Esophagus squamous epithelium (tissue), 5 donors: ENCODE measurements at regions not wholly inside any gene's neighbourhood (a gene's known extent, or its start where the extent isn't known, plus 50 kb on each side); places are given as distances from the start of the nearest gene placed in this dataset.

Source experiments
- DNase-seq: peaks from one replicate; lab custom pipeline; 2025; lab: John Stamatoyannopoulos, UW
- H3K27ac ChIP-seq, 4 donors: fragments of 200-600 bp; sonication (generic); one replicate each; pipeline ENCODE4 v1.5.1; 2016 to 2019; ENCODE audit warnings: mild to moderate bottlenecking in 1 of 4
- H3K27me3 ChIP-seq, 4 donors: fragments of 200-600 bp; sonication (generic); 1 replicate in 3 of 4; 2 replicates in 1 of 4; pipeline versions ENCODE4 v1.5.1 to v1.6.0; 2017 to 2021; ENCODE audit warnings: antibody characterized with exemption in 1 of 4
- H3K36me3 ChIP-seq, 3 donors: fragments of 200-600 bp; sonication (generic); one replicate each; pipeline ENCODE4 v1.5.1; 2016 to 2019
- H3K4me1 ChIP-seq, 3 donors: fragments of 200-600 bp; sonication (generic); one replicate each; pipeline ENCODE4 v1.5.1; 2017 to 2019
- H3K4me3 ChIP-seq, 4 donors: fragments of 200-600 bp; sonication (generic); 1 replicate in 3 of 4; 2 replicates in 1 of 4; pipeline ENCODE4 v1.5.1; 2016 to 2019; ENCODE audit warnings: mild to moderate bottlenecking in 2 of 4, moderate library complexity in 1 of 4
- H3K9me3 ChIP-seq, 3 donors: fragments of 200-600 bp; sonication (generic); one replicate each; pipeline ENCODE4 v1.5.1; 2016 to 2019
- POLR2A ChIP-seq, 4 donors: fragments of 450-650 bp; IDR thresholded peaks; one replicate each; pipeline ENCODE4 v1.6.1; 2017; ENCODE audit warnings: antibody characterized with exemption in 4 of 4, mild to moderate bottlenecking in 4 of 4, moderate library complexity in 3 of 4
- whole genome bisulfite sequencing, 2 donors: methylation state at CpG; one replicate each; pipeline ENCODE4 v1.1.5; 2018; 5-methylcytosine and 5-hydroxymethylcytosine counted together
- intact Hi-C: fragments of 100-400 bp; cut with DNase I; formaldehyde crosslinking; loops from one replicate; pipeline ENCODE4 v1.15.0; 2022
- TF ChIP-seq, protein P1 (sequence below), 6 experiments: fragments of 450-650 bp in 4 of 6; fragments of 200-600 bp in 2 of 6; sonication (generic) in 2 of 6; IDR thresholded peaks; one replicate each; pipeline ENCODE4 v1.5.1; 2016 to 2019; ENCODE audit warnings: antibody characterized with exemption in 6 of 6, mild to moderate bottlenecking in 4 of 6, moderate library complexity in 4 of 6
- donor health status: DM: yes; HTN: yes; CAD: no.

DNA sequence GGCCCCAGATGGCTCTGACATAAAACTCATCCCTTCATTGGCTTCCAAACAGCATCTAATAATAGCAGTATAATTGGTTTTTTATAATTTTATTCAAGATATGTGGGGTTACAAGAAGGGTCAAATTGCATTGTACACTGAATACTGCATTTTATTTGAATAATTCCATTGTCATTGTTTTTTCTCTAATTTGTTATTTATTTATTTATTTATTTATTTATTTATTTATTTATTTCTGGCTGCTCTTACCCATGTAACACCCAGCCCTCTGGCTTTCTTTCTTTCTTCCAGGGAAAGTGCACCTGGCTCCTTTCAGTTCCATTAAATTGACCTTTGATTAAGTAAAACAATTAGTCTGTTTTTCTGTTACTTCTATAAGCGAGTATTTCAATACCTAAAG, 210.1 kb downstream of the CDH9 start:
- Histone ChIP-seq H3K36me3 (no peaks in the 10 kb centered on the region), H3K4me1 (no peaks in the 10 kb centered on the region), H3K4me3 (no peak overlapping the region), H3K9me3 (no peaks in the 10 kb centered on the region), H3K27ac (no peak overlapping the region), H3K27me3 (no peaks in the 10 kb centered on the region)
- TF ChIP-seq, protein P1, sequence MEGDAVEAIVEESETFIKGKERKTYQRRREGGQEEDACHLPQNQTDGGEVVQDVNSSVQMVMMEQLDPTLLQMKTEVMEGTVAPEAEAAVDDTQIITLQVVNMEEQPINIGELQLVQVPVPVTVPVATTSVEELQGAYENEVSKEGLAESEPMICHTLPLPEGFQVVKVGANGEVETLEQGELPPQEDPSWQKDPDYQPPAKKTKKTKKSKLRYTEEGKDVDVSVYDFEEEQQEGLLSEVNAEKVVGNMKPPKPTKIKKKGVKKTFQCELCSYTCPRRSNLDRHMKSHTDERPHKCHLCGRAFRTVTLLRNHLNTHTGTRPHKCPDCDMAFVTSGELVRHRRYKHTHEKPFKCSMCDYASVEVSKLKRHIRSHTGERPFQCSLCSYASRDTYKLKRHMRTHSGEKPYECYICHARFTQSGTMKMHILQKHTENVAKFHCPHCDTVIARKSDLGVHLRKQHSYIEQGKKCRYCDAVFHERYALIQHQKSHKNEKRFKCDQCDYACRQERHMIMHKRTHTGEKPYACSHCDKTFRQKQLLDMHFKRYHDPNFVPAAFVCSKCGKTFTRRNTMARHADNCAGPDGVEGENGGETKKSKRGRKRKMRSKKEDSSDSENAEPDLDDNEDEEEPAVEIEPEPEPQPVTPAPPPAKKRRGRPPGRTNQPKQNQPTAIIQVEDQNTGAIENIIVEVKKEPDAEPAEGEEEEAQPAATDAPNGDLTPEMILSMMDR (IDR thresholded peaks at IDR 0.05) = no peak
- TF ChIP-seq POLR2A (IDR thresholded peaks at IDR 0.05) = no peak
- intact Hi-C loops = no loop called here
- no peak for DNase-seq
- 48 to 54% methylated on average over 1 of the region's 1 CpG for WGBS, 2 donors

DNA sequence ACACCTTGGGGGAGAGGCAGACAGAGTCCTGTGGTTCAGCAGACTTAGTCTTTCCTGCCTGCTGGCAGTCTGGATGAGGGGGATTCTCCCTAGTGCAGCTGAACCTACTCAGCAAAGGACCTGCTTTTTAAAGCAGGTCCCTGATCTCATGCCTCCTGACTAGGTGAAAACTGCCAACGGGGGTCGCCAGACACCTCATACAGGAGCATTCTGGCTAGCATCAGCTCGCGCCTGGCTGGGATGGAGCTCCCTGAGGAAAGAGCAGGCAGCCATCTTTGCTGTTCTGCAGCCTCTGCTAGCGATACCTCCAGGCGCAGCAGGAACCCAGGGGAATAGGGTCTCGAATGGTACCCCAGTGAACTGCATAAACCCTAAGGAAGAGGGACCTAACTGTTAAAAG, 225.2 kb downstream of the CDH9 start:
- WGBS, 2 donors = 60 to 86% methylated on average over 1 to 4 of the region's 7 CpGs
- Histone ChIP-seq H3K36me3 (no peaks in the 10 kb centered on the region), H3K4me1 (no peaks in the 10 kb centered on the region), H3K4me3 (no peak overlapping the region), H3K9me3 (no peaks in the 10 kb centered on the region), H3K27ac (no peak overlapping the region), H3K27me3 (no peaks in the 10 kb centered on the region)
- TF ChIP-seq, protein P1 (IDR thresholded peaks at IDR 0.05) = no peak
- TF ChIP-seq POLR2A (IDR thresholded peaks at IDR 0.05) = no peak
- intact Hi-C loops = no loop called here
- DNase-seq = no peak

DNA sequence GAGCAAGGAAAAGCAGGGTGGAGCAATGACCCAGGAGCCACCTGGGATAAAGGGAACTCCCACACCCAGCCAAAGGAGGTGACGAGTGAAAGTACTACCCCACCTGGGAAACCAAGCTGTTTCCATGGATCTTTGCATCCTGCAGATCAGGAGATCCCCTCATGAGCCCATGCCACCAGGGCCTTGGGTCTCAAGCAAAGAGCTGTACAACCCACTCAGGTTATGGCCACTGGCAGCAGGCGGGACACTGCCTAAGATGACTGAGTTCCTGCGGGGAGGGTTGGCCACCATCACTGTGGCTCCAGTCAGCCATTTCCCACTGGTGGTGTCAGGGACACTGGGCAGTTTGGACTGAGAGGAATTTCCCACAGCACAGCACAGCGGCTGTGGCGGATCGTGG, 225.7 kb downstream of the CDH9 start:
- WGBS, 2 donors = 90% methylated on average over 4 of the region's 6 CpGs; no CpG with 5 or more reads in 1 of the 2 donors
- Histone ChIP-seq H3K27ac (no peak overlapping the region), H3K4me1 (no peaks in the 10 kb centered on the region), H3K36me3 (no peaks in the 10 kb centered on the region), H3K27me3 (no peaks in the 10 kb centered on the region), H3K9me3 (peaks cover 0 to 3% (median 0%) of the 10 kb centered on the region in 3 donors), H3K4me3 (no peak overlapping the region)
- intact Hi-C loops = no loop called here
- no peak for DNase-seq
- TF ChIP-seq, protein P1 (IDR thresholded peaks at IDR 0.05) = no peak
- TF ChIP-seq POLR2A (IDR thresholded peaks at IDR 0.05) = no peak

DNA sequence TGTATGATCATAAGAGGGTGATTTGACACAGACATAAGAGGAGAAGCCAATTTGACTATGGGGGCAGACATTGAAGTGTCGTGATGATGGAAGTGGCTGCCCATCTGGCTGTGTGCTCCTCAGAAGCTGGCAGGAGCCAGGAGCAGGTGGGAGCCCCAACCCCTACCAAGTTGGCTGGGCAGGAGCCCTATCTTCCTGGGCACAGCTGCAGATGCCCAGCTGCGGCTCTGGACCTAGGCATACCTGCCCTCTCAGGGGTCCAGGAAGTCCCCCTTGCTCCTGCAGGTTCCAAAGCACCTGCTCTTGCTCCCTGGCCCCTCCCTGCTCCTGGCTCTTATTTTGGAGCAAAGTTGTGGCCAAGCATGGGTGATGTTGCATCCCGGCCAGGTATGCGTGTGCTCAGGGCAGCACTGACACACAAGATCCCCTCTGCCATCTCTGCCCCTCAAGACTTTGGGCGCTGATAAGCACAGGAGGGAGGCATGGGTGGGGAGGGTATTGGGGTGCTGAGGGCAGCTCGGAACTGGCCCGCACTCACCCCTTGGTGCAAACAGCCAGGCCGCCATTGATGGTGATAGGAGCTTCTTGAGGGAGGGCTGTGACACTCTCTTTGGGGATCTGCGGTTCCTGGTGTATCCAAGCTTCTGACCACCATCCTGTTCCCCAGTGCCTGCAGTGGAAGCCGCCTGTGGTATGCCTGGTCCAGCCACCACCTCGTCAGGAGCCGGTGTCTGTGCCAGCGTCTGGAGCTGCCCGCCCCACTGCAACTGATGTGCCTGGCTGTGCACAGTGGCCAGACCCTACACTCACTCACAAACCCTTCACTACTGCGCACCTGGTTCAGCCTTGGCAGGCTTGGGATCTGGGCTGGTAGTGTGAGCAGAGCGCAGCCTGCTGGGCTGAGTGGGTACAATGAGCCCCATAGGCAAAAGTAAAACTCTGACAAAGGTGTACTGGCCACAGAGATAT, 230.9 kb downstream of the CDH9 start:
- Histone ChIP-seq H3K36me3 (no peaks in the 10 kb centered on the region), H3K27ac (no peak overlapping the region), H3K27me3 (no peaks in the 10 kb centered on the region), H3K4me1 (no peaks in the 10 kb centered on the region), H3K9me3 (peaks cover 0 to 21% (median 4%) of the 10 kb centered on the region in 3 donors), H3K4me3 (no peak overlapping the region)
- intact Hi-C loops = no loop called here
- no peak for DNase-seq
- WGBS, 2 donors = 67 to 74% methylated on average over 3 to 6 of the region's 16 CpGs
- TF ChIP-seq POLR2A (IDR thresholded peaks at IDR 0.05) = no peak
- TF ChIP-seq, protein P1 (IDR thresholded peaks at IDR 0.05) = no peak

DNA sequence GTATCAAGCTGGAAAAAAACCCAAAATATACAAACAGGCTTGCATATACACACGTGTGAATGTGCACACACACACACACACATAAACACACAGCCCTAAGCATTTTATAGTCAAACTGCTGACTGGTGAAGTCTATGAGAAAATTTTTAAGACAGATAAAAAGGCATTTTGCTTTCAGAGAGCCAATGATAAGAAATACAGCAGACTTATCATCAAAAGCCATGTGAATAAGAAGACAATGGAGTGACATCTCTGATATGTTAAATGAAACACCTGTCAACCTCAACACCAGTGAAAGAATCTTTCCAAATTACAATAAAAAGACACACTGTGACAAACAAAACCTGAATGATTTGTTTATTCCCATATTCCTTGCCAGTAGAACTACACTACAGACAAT, 233.3 kb downstream of the CDH9 start:
- 32 to 58% methylated on average over 1 of the region's 1 CpG for WGBS, 2 donors

More for the DNA sequence above, 233.3 kb downstream of the CDH9 start:
- H3K9me3 ChIP-seq = peaks cover 0 to 21% (median 4%) of the 10 kb centered on the region in 3 donors
- no peaks in the 10 kb centered on the region for H3K36me3 ChIP-seq
- intact Hi-C loops = no loop called here
- TF ChIP-seq, protein P1 (IDR thresholded peaks at IDR 0.05) = no peak
- TF ChIP-seq POLR2A (IDR thresholded peaks at IDR 0.05) = no peak
- H3K27ac ChIP-seq = no peak overlapping the region
- H3K27me3 ChIP-seq = no peaks in the 10 kb centered on the region
- no peak overlapping the region for H3K4me3 ChIP-seq
- DNase-seq = no peak
- H3K4me1 ChIP-seq = no peaks in the 10 kb centered on the region
